ENCODE measurements at regions not wholly inside any gene's neighbourhood (a gene's known extent, or its start where the extent isn't known, plus 50 kb on each side); places are given as distances from the start of the nearest gene placed in this dataset.

- TF ChIP-seq EZH2phosphoT487 (IDR thresholded peaks at IDR 0.05; ENCODE audit: borderline replicate concordance, low read length): no peak
- no peak for TF ChIP-seq CTCF (conservative IDR thresholded peaks at IDR 0.05; ENCODE audit: low read depth, low read length)
- no peak for TF ChIP-seq EZH2 (IDR thresholded peaks at IDR 0.05; ENCODE audit: low read length, unreplicated experiment)
Observed at GRCh38 chr13:48904668-48905290, 70.9 kb upstream of the FNDC3A start.
